ENCODE measurements at regions not wholly inside any gene's neighbourhood (a gene's known extent, or its start where the extent isn't known, plus 50 kb on each side); places are given as distances from the start of the nearest gene placed in this dataset.

DNA sequence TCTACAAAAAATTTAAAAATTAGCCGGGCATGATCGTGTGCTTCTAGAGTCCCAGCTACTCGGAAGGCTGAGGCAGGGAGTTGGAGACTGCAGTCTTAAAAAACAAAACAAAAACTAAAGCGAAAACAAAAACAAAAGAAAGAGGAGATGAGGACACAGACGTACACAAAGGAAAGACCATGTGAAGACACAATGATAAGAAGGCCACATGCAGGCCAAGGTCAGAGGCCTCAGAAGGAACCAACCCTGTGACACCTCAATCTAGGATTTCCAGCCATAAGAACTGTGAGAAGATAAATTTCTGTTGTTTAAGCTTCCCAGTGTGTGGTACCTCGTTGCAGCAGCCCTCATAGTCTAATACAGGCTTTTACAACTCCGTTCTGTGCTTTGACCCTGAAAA lies 177.0 kb upstream of the ATP6AP2 start:
- TF ChIP-seq, protein P1, sequence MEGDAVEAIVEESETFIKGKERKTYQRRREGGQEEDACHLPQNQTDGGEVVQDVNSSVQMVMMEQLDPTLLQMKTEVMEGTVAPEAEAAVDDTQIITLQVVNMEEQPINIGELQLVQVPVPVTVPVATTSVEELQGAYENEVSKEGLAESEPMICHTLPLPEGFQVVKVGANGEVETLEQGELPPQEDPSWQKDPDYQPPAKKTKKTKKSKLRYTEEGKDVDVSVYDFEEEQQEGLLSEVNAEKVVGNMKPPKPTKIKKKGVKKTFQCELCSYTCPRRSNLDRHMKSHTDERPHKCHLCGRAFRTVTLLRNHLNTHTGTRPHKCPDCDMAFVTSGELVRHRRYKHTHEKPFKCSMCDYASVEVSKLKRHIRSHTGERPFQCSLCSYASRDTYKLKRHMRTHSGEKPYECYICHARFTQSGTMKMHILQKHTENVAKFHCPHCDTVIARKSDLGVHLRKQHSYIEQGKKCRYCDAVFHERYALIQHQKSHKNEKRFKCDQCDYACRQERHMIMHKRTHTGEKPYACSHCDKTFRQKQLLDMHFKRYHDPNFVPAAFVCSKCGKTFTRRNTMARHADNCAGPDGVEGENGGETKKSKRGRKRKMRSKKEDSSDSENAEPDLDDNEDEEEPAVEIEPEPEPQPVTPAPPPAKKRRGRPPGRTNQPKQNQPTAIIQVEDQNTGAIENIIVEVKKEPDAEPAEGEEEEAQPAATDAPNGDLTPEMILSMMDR (IDR thresholded peaks at IDR 0.05), result no peak
- no peak for TF ChIP-seq POLR2AphosphoS5 (IDR thresholded peaks at IDR 0.05)
- TF ChIP-seq POLR2A (IDR thresholded peaks at IDR 0.05; ENCODE audit: low read depth), result no peak

All from esophagus muscularis mucosa (tissue), 3 donors.